ENCODE measurements at regions not wholly inside any gene's neighbourhood (a gene's known extent, or its start where the extent isn't known, plus 50 kb on each side); places are given as distances from the start of the nearest gene placed in this dataset.

DNA sequence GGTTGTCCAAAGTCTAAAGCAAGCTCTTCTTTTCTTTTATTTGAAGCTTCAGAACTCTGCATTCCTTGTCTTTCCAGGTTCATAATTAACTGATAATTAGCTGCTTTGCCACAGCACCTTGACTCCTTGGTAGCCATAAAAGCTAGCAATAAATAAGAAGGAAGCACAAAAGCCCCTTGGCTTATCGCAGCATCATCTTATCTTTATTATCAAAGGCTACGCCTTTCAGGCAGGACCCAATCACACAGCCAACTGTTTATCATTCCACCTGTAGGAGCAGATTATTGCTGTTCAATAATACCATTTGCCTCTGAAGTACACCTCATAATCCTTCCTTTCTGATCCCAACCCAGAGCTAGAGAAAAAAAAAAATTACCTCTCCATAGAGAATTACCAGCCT is 489.2 kb downstream of the SATB2 start:
- Histone ChIP-seq H3K9ac (ENCODE audit: low read length) (no peak overlapping the region), H3K36me3 (replicated peaks in 1 of 2; ENCODE audit: control extremely low read depth in 1 of 2, control insufficient read depth in 1 of 2, extremely low read depth in 1 of 2, insufficient read depth in 2 of 2, low read length in 1 of 2) (no peaks in the 10 kb centered on the region), H3K9me3 (ENCODE audit: control extremely low read depth in 1 of 3, control insufficient read depth in 2 of 3, insufficient read depth in 1 of 3, low read length in 2 of 3) (no peaks in the 10 kb centered on the region), H2AFZ (ENCODE audit: insufficient read depth, low read depth, low read length, poor library complexity, severe bottlenecking) (no peak overlapping the region), H4K20me1 (ENCODE audit: control insufficient read depth, insufficient read depth, low read length, poor library complexity, severe bottlenecking) (no peaks in the 10 kb centered on the region), H3K27ac (ENCODE audit: low read length in 2 of 2) (no peak overlapping the region), H3K4me3 (ENCODE audit: control extremely low read depth in 1 of 5, extremely low read depth in 1 of 5, insufficient read depth in 1 of 5, low read depth in 2 of 5, low read length in 4 of 5) (no peak overlapping the region), H3K4me1 (ENCODE audit: control insufficient read depth in 2 of 2, insufficient read depth in 2 of 2, low read length in 2 of 2) (no peaks in the 10 kb centered on the region), H3K4me2 (replicated peaks; ENCODE audit: low read depth, low read length, poor library complexity, severe bottlenecking) (no peak overlapping the region), H3K27me3 (replicated peaks in 1 of 4; ENCODE audit: control extremely low read depth in 1 of 4, control insufficient read depth in 3 of 4, insufficient read depth in 4 of 4, low read length in 3 of 4) (no peaks in the 10 kb centered on the region), H3K79me2 (ENCODE audit: control insufficient read depth, insufficient read depth, low read length) (no peaks in the 10 kb centered on the region)
- Mint-ChIP-seq H3K27me3 (no peaks in the 10 kb centered on the region), H3K4me3 (no peak overlapping the region), H3K4me1 (no peaks in the 10 kb centered on the region), H3K27ac (no peak overlapping the region), H3K9me3 (ENCODE audit: insufficient read depth) (no peaks in the 10 kb centered on the region)
- CTCF ChIA-PET, result no interaction called here
- DNase-seq (no peak), ATAC-seq (ENCODE audit: low read depth) (no peak)
- intact Hi-C loops (cut with micrococcal nuclease), result no loop called here
- POLR2A ChIA-PET, result no interaction called here
- TF ChIP-seq EZH2 (IDR thresholded peaks at IDR 0.05; ENCODE audit: borderline replicate concordance, insufficient read depth, low read depth, low read length, poor library complexity, severe bottlenecking), result no peak
- TF ChIP-seq, protein P1, sequence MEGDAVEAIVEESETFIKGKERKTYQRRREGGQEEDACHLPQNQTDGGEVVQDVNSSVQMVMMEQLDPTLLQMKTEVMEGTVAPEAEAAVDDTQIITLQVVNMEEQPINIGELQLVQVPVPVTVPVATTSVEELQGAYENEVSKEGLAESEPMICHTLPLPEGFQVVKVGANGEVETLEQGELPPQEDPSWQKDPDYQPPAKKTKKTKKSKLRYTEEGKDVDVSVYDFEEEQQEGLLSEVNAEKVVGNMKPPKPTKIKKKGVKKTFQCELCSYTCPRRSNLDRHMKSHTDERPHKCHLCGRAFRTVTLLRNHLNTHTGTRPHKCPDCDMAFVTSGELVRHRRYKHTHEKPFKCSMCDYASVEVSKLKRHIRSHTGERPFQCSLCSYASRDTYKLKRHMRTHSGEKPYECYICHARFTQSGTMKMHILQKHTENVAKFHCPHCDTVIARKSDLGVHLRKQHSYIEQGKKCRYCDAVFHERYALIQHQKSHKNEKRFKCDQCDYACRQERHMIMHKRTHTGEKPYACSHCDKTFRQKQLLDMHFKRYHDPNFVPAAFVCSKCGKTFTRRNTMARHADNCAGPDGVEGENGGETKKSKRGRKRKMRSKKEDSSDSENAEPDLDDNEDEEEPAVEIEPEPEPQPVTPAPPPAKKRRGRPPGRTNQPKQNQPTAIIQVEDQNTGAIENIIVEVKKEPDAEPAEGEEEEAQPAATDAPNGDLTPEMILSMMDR (IDR thresholded peaks at IDR 0.05), result no peak
- WGBS (ENCODE audit: insufficient coverage), result 89% methylated on average over 2 of the region's 2 CpGs

- H2AFZ ChIP-seq (ENCODE audit: insufficient read depth, low read depth, low read length, poor library complexity, severe bottlenecking), result no peak overlapping the region
- H3K27me3 Mint-ChIP-seq, result no peaks in the 10 kb centered on the region
- intact Hi-C loops (cut with micrococcal nuclease), result no loop called here
- ATAC-seq (ENCODE audit: low read depth) (no peak), DNase-seq (no peak)
- no peaks in the 10 kb centered on the region for H3K4me1 ChIP-seq (ENCODE audit: control insufficient read depth in 2 of 2, insufficient read depth in 2 of 2, low read length in 2 of 2)
- no peak for TF ChIP-seq EZH2 (IDR thresholded peaks at IDR 0.05; ENCODE audit: borderline replicate concordance, insufficient read depth, low read depth, low read length, poor library complexity, severe bottlenecking)
- TF ChIP-seq, protein P1 (IDR thresholded peaks at IDR 0.05), result no peak
- no peaks in the 10 kb centered on the region for H3K36me3 ChIP-seq (replicated peaks in 1 of 2; ENCODE audit: control extremely low read depth in 1 of 2, control insufficient read depth in 1 of 2, extremely low read depth in 1 of 2, insufficient read depth in 2 of 2, low read length in 1 of 2)
- ChIA-PET POLR2A (no interaction called here), CTCF (no interaction called here)
- no peak overlapping the region for H3K9ac ChIP-seq (ENCODE audit: low read length)
- H4K20me1 ChIP-seq (ENCODE audit: control insufficient read depth, insufficient read depth, low read length, poor library complexity, severe bottlenecking), result no peaks in the 10 kb centered on the region
- no peak overlapping the region for H3K27ac Mint-ChIP-seq
- no peaks in the 10 kb centered on the region for H3K27me3 ChIP-seq (replicated peaks in 1 of 4; ENCODE audit: control extremely low read depth in 1 of 4, control insufficient read depth in 3 of 4, insufficient read depth in 4 of 4, low read length in 3 of 4)
- no peak overlapping the region for H3K27ac ChIP-seq (ENCODE audit: low read length in 2 of 2)
- peaks cover 3% of the 10 kb centered on the region for H3K9me3 Mint-ChIP-seq (ENCODE audit: insufficient read depth)
- H3K4me3 ChIP-seq (ENCODE audit: control extremely low read depth in 1 of 5, extremely low read depth in 1 of 5, insufficient read depth in 1 of 5, low read depth in 2 of 5, low read length in 4 of 5), result no peak overlapping the region
- no peak overlapping the region for H3K4me2 ChIP-seq (replicated peaks; ENCODE audit: low read depth, low read length, poor library complexity, severe bottlenecking)
- no peaks in the 10 kb centered on the region for H3K9me3 ChIP-seq (ENCODE audit: control extremely low read depth in 1 of 3, control insufficient read depth in 2 of 3, insufficient read depth in 1 of 3, low read length in 2 of 3)
- H3K79me2 ChIP-seq (ENCODE audit: control insufficient read depth, insufficient read depth, low read length), result no peaks in the 10 kb centered on the region
- H3K4me1 Mint-ChIP-seq, result no peaks in the 10 kb centered on the region
- no peak overlapping the region for H3K4me3 Mint-ChIP-seq
Measured at GRCh38 chr2:198966269-198966668, 491.5 kb downstream of the SATB2 start.
